ENCODE measurements at regions not wholly inside any gene's neighbourhood (a gene's known extent, or its start where the extent isn't known, plus 50 kb on each side); places are given as distances from the start of the nearest gene placed in this dataset.
"Not testable (repeated sequence)": the region's sequence is repeated elsewhere in the genome, so short reads cannot be mapped to it uniquely, and the experiment has no call there.

GRCh38 chr6:5896476-5897200, 110.1 kb downstream of the NRN1 start:
- DNase-seq: no peak

GRCh38 chr6:5894357-5894756, 112.4 kb downstream of the NRN1 start:
- no peak for DNase-seq

GRCh38 chr6:5893295-5893694, 113.4 kb downstream of the NRN1 start:
- DNase-seq: no peak

- DNase-seq: no peak
These were observed 114.1 kb downstream of the NRN1 start for GRCh38 chr6:5892669-5893068.

GRCh38 chr6:5878792-5879191, 127.9 kb downstream of the NRN1 start:
- no peak for DNase-seq

GRCh38 chr6:5876076-5876475, 130.6 kb downstream of the NRN1 start:
- no peak for DNase-seq

GRCh38 chr6:5873976-5874375, 132.7 kb downstream of the NRN1 start:
- not testable (repeated sequence) for DNase-seq

GRCh38 chr6:5871296-5871695, 135.4 kb downstream of the NRN1 start:
- DNase-seq: no peak

- no peak for DNase-seq
These were observed 137.0 kb downstream of the NRN1 start for GRCh38 chr6:5869676-5870075.

- no peak for DNase-seq
These were observed 137.5 kb downstream of the NRN1 start for GRCh38 chr6:5869261-5869660.

GRCh38 chr6:5866547-5867051, 140.1 kb downstream of the NRN1 start:
- DNase-seq: peak; percentile 71 to 74

- DNase-seq: no peak
These were observed 141.2 kb downstream of the NRN1 start for GRCh38 chr6:5865506-5866031.

- DNase-seq: no peak
These were observed 145.9 kb downstream of the NRN1 start for GRCh38 chr6:5860849-5861248.

- peak in 1 of 2 experiments; percentile 4 for DNase-seq
These were observed 150.8 kb downstream of the NRN1 start for GRCh38 chr6:5855787-5856470.

GRCh38 chr6:5854899-5855298, 151.8 kb downstream of the NRN1 start:
- no peak for DNase-seq

GRCh38 chr6:5851261-5851757, 155.4 kb downstream of the NRN1 start:
- peak; percentile 14 to 41 for DNase-seq

GRCh38 chr6:5850848-5851255, 155.9 kb downstream of the NRN1 start:
- DNase-seq: no peak

- DNase-seq: no peak
These were observed 159.8 kb downstream of the NRN1 start for GRCh38 chr6:5846889-5847288.

- no peak for DNase-seq
These were observed 160.4 kb downstream of the NRN1 start for GRCh38 chr6:5846335-5846734.

GRCh38 chr6:5843078-5843477, 163.6 kb downstream of the NRN1 start:
- DNase-seq: no peak

- no peak for DNase-seq
These were observed 165.9 kb downstream of the NRN1 start for GRCh38 chr6:5840734-5841390.

GRCh38 chr6:5838656-5839396, 167.9 kb downstream of the NRN1 start:
- DNase-seq: no peak

GRCh38 chr6:5837323-5837722, 169.4 kb downstream of the NRN1 start:
- no peak for DNase-seq
